Inflammatory macrophage (primary cell): ENCODE measurements at regions not wholly inside any gene's neighbourhood (a gene's known extent, or its start where the extent isn't known, plus 50 kb on each side); places are given as distances from the start of the nearest gene placed in this dataset.

Experiments
- DNase-seq, 2 donors: peaks; one replicate each; pipeline ENCODE4 v3.0.0-alpha.2; 2020 to 2022

DNA sequence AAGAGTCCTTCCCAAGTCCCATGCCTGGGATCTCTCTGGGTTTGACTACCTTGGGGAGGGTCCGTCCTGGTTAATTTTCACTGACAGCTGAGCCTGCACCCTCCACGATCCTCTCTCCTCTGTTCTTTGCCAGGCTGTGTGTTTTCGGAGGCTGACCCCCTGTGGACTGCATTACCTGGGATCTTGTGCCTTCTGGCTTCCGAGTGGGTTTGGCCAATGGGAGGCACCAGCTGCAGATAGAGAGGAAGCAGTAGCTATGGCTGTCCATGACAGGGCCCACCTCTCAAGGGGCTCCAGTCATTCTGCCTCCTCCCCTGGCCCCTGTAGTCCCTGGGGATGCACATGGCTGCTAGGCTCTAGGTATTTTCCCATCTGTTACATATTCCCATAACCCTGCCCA is 285.0 kb downstream of the DMRT2 start:
- no peak for DNase-seq

DNA sequence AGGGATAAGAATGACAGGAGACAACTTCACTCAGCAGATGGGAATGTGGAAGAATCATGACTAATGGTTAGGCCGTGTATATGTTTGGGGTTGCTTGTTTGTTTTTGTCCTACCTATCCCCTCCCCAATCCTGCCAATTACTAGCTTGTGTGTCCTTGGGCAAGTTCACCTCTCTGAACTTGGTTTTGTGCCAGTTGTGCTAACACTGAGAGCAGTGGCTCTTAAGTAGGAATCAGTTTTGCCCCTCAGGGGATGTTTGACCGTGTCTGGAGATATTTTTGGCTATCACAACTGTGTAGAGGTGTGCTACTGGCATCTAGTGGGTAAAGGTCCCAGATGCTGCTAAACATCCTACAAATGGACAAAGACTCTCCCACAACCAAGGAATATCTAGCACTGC is 287.0 kb downstream of the DMRT2 start:
- DNase-seq: no peak

DNA sequence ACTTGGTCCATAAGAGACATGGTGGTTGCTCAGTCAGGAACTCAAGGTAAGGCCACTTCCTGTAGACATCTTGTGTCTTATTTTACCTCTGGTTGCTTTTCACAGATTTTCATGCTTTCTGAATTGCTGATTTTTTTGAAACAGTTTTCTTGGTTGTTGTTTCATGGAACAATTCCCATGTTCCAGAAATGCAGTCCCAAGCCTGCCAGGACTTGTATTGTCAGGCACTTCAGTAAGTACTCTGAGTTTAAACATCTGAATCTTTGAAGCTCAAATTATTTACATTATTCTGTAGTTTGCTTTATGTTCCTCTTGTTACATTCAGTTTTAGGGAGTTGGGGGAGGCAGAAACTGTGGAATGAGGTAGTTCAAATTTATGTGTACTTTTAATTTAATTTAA is 290.2 kb downstream of the DMRT2 start:
- DNase-seq: no peak

DNA sequence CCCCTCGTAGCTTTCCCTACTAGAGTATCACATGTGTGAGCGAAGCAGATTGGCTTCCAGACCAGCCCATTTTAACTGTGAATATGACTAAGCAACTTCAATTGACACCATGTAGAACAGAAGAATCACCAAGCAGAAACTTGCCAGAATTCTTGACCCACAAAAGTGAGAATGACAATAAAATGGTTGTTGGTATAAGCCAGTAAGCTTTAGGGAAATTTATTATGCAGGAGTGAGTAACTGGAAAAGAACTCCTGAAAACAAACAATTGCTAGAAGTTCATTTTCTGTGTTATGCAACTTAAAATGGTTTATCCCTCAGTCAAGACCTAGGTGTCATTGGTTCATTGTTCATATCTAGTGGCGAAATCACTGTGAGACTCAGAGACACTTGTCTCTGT is 303.1 kb downstream of the DMRT2 start:
- DNase-seq: no peak

DNA sequence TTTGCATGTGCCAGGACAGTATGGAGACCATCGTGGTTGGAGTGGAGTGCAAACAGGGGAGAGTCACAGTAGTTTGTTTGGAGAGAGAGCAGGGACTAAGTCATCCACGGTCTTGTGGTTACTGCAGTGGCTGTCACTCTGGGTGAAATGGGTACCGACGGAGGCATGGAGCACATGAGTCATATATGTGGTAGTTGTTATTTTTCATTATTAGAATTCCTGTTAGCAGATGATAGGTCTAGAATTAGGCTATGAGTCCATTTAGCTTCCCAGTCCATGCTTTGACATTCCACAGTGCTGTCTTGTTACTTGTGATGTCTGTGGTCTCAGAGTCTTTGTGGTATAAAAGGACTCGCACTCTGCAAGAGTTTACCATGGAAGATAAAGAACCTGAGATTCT is 303.9 kb downstream of the DMRT2 start:
- no peak for DNase-seq

DNA sequence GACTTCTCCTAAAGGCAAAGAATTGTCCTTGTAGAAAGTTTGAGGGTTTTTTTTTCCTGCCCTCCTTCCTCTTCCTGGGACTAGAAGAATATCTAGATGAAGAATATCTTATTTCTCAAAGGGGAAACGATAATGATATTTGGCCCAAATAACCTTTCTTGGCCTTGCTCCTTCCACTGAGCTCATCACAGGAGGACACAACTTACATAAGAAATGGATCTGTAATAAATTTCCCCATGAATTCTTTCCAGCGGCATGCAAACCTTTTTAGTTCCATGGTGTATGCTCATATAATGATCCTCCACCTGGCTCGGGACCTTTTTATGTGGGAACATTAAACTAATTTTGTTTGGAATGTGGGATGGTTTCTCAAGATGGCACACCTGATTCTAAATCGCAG is 304.4 kb downstream of the DMRT2 start:
- DNase-seq: no peak

DNA sequence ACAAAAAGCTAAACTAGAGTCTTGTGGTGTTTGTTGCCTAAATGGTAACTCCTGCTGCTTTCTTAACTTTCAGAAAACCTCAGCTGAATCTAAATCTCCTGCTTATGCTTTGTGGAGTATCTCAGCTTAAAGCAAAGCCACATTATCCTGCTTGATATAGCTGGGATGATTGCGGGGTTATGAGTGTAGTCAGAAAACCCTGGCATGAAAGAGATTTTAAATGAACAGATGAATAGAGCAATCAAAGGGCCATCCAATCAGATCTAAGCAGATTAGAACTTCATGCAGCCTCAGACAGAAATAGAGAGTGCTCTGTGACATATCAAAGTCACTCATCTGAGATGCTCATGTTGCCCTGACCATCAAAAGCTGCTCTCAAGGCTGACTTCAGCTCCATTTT is 305.5 kb downstream of the DMRT2 start:
- DNase-seq: no peak

DNA sequence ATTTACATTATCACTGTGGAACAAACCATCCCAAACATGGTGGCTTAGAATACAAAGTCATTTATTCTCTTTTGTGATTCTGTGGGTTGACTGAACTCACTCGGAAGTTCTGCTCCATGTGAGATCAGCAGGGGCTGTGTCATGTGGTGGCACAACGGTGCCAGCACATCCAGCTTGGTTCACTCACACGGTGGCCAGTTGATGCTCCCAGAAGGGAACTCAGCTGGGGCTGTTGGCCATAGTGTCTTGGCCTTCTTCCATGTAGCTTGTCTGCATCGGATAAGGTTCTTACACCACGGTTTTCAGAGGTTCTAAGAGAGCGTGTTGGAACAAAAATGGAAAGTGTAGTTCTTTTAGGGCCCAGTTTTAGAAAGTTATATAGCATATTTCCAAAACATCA is 312.7 kb downstream of the DMRT2 start:
- no peak for DNase-seq

DNA sequence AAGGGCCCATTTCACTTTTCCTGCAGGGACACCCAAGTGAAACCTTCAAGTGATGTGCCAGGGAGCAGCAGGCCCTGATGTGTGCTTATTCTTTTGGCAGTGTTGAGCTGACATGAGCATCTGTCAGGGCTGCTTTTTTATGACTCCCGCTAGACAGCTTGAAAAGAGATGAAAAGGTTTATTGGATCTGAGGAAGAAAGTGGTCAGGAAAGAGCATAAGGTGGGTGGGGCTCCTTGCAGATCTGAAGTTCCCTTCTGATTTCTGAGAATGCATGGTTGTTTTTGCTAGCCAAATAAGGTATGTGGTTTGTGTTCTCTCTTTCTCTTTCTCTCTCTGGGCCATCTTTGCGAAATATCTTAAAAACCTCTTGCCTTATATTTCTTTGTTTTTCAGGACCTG is 316.1 kb downstream of the DMRT2 start:
- no peak for DNase-seq

DNA sequence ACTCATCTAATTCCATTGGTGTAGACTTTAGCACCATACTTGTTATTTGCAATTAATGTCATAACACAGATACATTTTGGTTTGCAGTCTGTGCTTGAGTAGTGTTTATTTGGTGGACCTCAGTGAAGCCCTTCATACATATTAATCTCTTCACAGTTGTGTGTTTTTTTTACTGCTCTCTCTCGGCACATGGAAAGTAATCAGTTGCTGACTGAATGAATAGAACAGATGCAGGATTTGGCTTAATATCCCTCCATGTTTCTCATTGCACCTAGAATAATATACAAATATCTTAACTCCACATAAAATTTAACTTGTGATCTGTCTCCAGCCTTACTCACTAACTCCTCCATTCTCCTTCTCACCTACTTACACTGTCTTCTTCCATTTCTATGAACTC is 319.1 kb downstream of the DMRT2 start:
- no peak for DNase-seq

DNA sequence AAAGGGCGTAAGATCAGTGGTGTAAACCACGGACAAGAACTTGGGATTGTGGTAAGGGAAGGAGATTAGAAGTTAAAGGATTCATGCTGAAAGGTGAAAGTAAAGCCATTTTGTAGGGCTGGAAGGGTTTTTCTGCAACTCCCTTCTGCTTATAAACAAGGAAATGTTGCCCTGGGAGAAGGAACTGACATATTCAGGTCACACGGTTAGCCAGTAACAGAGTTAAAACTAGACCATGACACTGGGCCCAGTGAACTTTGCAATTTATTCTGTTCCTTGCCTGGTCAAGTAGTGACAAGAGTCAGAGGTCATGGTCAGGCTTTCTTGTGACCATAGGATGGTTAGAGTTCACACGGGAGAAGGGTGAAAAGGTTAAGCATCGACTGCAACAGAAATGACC is 323.3 kb downstream of the DMRT2 start:
- DNase-seq: no peak

DNA sequence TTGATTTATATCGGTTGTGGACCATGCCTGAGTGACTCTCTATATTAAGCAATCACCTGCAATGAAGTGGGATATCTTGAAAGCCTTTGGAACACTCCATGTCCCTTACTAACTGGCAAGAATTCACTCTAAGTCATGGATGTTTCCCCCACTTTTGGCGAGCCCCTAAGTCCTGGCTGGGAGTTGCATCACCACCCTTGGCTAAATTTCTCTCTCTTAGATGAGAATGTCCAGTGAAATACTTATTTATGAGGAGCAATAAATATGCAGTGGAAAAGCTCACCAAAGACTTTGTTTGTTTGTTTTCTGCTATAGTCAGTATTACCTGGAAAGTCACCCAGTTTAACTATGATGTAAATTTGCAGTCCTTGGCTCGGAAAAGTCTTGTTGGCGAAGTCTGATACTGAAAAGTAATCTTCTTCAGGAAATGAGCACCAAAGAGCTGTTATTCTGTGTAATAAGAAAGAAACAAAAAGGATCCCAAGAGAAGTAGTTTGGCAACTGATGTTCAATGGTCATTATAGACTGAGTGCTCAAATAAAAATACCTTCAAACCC is 333.8 kb downstream of the DMRT2 start:
- no peak for DNase-seq

DNA sequence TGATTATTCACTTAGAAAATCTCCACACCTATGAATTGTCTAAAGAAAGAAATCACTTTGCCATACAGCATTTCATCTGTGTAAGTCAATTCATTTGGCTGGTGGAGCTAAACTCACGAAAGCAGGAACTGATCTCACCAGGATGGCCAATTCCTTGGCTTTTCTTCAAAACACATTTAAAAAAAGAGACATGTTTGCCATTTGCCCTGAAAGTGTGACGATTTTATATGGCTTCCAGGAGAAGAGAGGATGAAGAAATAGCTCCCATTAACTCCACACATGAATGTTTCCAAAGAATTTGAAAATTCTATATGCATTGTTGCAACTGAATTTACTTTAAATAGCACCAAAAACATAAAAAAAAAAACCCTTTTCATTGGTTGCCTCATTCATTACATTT is 334.7 kb downstream of the DMRT2 start:
- no peak for DNase-seq

DNA sequence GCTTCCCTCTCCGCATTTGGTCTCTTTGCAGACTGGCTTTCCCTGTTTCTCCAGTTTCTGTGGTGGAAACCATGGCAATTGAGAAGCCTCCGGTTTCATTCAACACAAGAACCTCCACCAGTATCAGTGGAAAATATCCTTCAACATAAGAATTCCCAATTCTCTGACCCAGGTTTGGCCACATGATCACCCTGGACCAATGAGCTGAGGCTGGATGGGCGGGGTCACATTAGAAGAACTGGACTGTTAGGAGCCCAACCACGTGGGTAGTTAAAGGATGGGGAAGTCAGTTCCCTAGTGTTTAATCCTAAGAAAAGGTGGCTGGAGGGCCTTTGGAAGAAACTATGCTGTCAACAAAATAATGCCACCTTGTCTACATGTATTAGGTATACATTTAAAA is 336.3 kb downstream of the DMRT2 start:
- DNase-seq: no peak

DNA sequence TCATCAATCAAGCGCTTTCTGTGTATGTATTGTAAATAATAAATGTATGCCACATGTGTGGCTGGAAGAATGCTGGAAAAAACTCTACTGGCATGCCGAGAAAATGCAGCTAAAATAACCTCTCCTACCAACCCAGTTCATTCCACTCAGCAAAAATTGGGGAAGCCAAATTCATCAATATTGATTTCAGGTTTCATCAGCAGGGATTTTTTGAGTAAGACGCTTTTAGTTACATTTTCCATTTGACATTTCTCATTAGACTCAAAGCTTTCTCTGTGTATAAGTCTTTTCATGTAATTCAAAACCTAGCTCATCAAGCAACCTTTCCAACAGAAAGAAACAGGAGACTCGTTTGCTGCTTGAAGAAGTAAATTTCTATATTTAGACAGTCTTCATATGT is 338.1 kb downstream of the DMRT2 start:
- DNase-seq: no peak

DNA sequence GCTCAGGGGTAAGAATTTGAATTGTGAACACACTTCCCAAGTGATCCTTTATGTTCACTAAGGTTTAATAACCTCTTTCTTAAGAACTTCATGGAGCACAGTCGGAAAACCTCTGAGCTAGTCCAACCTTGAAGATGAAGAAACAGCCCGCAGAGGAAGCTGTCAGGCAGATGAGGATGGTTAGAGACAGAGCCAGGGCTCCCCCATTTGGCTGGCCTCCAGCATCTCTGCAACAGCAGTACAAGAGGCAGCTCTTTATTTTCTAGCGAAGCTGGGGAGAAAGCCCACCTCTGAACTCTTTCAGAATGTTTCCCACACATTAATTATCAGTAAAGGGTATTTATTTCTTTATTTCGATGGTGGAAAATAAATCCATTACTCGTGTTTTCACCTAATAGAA is 350.8 kb downstream of the DMRT2 start:
- no peak for DNase-seq

DNA sequence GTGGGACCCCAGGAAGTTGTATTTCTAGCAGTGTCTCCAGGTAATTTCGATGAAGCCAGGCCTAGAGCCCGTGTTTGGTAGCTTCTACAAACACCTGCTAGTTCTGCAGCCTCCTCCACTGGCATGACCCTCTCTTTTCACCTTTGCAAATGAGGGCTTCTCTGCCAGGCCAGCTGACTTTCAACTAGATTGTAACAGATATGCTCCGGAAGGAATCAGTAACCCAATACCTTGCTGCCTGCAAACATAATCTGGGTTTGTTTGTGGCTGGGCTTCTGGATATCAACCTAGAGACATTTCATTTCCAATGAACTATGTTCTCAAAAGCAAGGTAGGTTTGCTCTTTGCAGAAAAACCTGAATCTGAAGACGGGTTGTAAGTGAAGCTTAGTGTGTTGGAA is 354.8 kb downstream of the DMRT2 start:
- DNase-seq: no peak

DNA sequence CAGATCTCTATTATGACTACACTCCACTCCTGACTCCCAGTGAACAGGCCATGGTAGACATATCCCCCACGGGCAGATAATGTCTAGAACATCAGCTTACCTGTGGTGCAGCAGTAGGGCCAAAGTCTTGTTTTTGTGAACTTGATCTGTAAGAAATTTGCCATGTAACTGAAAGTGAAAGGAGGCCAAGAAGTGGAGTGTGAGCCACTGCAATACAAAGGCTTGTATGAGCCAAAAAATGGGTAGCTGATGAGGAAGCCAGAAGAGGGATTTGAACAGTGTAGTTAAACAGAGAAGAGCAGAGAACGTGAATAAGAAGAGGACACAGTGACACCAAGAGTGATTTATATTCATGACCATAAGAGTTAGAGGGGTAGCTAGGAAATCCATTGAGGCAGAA is 361.7 kb downstream of the DMRT2 start:
- DNase-seq: no peak

DNA sequence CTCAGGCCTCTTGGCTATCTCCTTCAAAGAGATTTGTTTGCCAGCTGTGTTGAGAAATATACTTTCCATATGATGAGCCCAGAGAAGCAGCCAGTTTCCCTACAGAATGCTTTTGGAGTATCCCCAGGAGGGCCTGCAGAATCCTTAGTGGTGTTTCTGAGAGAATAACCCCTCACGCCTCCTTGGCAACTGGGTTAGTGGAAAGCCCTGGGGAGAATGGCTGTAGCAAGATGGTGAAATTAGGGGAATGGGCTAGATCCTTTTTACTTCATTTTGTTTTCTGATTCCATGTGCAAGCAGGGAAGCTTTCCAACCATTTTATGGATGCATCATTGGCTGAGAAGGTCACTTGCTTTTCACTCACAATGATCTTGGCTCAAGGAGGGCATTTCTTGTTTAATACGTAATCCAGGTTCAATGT is 364.6 kb downstream of the DMRT2 start:
- no peak for DNase-seq

DNA sequence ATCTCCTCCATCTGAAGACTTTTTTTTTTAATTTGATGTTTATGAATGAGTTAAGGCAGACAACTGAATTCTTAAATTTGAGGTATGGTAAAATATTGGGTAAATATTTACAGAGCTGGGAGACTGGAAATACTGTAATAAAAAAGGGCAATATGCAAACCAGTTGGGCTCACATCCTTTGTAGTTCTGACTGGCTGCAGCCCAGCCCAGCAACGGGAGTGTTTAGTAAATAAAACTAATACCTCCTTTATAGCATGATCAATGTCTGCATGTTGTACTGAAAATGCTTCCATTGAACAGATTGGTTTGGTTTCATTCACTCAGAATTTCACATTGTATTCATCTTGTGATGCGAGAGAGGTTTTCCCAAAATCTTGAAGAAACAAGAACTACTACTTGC is 365.0 kb downstream of the DMRT2 start:
- DNase-seq: no peak

DNA sequence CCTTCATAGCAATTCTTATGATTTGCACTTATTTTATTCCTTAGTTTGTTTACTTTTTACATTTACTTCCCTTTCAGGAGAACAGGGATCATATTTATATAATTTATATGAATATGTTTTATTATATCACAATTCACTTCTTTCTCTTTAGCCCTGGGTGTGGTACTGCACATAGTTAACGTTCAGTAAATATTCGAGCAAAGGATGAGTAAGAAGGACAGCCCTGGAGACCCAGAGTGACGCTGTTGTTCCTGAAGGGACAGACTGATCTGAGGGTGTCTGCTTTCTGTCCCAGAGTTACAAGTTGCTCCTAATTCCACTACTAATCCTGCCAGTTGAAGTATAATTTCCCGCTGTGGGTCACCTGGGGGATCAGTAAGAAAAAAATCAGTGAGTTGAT is 366.1 kb downstream of the DMRT2 start:
- DNase-seq: no peak

DNA sequence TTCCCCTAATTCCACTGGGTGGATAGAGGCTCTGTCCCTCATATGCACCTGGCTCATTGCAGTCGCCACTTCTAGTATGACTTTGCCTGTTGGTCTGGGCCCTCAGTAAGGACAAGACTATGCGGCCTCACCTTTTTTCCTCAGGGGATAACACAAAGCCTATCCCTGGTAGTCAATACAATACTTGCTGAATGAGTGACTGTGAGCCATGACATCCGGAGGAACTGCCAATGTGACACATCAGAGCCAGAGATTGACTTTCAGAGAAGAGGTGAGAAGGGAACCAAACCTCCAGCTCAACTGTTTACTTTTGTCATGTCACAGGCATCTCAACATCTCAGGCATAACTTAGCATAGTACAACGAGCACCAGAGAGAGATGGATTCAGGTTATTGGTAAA is 371.3 kb downstream of the DMRT2 start:
- no peak for DNase-seq

DNA sequence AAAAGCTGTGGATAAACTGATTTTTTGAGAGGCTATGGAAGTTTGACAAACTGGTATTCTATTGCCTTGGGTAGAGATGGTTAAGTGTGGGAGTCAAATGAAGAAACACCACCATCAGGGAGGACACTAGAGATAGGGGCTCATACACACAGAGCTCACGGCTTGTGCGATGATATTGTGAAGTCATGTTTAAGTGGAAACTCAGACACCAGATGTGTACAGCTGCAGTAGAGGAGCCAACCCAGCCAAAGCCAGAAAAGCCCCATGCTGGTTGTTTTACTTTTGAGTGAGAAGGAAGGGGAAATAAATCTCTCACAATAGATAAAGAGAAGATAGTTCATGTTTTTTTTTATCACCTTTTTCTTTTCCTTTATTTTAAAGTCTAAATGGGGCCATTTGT is 377.7 kb downstream of the DMRT2 start:
- DNase-seq: no peak

DNA sequence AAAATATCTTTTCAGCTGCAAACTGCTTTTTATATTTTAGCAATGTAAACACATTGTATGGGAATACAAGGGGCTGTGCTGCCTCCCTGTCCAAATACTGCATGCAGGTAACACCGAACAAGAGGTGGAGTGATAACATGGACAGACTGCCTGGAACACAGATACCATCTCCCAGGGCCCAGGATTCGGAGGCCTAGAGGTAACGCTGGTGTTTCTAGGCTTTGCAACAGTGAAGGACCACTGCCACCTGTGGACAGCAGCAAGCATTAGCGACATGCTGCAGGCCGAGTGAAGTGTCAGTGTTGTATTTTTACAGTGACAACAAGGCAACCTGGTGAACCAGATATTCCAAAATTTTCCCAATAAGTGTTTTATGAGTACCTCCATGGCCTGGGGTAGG is 379.1 kb downstream of the DMRT2 start:
- DNase-seq: no peak

DNA sequence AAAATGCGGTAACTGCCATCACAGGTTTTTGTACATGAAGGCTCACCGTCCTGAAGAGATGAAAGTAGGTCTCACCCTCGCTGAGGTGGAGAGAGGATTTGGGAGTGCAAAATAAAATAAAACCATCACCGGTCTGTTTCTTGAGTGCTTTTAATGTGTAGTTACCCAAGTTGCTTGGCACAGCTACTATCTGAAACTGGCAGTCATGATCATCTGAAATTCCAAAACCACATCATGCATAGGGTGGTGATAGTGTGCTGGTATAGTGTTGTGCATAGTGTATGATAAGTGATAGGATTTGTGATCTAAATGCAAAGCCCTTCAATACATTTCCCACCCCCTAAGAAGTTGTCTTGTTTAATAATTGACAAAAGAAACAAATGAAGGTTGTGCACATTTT is 381.3 kb downstream of the DMRT2 start:
- DNase-seq: no peak
